ENCODE measurements at regions not wholly inside any gene's neighbourhood (a gene's known extent, or its start where the extent isn't known, plus 50 kb on each side); places are given as distances from the start of the nearest gene placed in this dataset.

GRCh38 chr1:90387805-90388204 is 329.3 kb downstream of the BARHL2 start:
- no peaks in the 10 kb centered on the region for H3K36me3 ChIP-seq (ENCODE audit: control insufficient read depth in 2 of 2, extremely low read depth in 1 of 2, insufficient read depth in 2 of 2, low read length in 2 of 2)
- no peaks in the 10 kb centered on the region for H3K9me1 ChIP-seq (replicated peaks; ENCODE audit: control insufficient read depth, extremely low read depth, insufficient read depth, low read length)
- no peak for DNase-seq (ENCODE audit: low read depth, low spot score)
- H3K4me2 ChIP-seq (ENCODE audit: insufficient read depth, low read length) = no peak overlapping the region
- no peaks in the 10 kb centered on the region for H3K9me3 ChIP-seq (replicated peaks; ENCODE audit: control insufficient read depth, insufficient read depth, low read length)
- intact Hi-C loops (cut with micrococcal nuclease) (no loop called here), dilution Hi-C loops (cut with MboI; ENCODE audit: extremely low pct_ligation_motif_present, low sequenced_read_pairs) (no loop called here)
- H3K9ac ChIP-seq (replicated peaks; ENCODE audit: extremely low read depth, insufficient read depth, low read length) = no peak overlapping the region
- BruUV-seq (replicated peaks) = no TSS peak
- H2AFZ ChIP-seq (ENCODE audit: low read depth, low read length) = no peak overlapping the region
- H4K20me1 ChIP-seq (replicated peaks; ENCODE audit: control insufficient read depth, extremely low read depth, insufficient read depth, low read length) = no peaks in the 10 kb centered on the region
- H3K4me1 ChIP-seq (ENCODE audit: control insufficient read depth, extremely low read depth, insufficient read depth, low read length) = no peaks in the 10 kb centered on the region
- CTCF ChIA-PET = interaction anchor here (1.1 to 1.8 kb wide), 3 partner anchors 12 to 28 kb away, joined by 4 to 7 read pairs (median 4); no protein-coding TSS in a partner anchor
- no peak overlapping the region for H3K27ac ChIP-seq (ENCODE audit: insufficient read depth, low read depth, low read length)
- H3K27me3 ChIP-seq (ENCODE audit: control insufficient read depth in 2 of 2, insufficient read depth in 2 of 2, low read length in 2 of 2) = no peaks in the 10 kb centered on the region
- TF ChIP-seq CTCF (IDR thresholded peaks at IDR 0.05; ENCODE audit: extremely low read depth in 1 of 2, insufficient read depth in 1 of 2, low read depth in 1 of 2, low read length in 2 of 2) (no peak), MYC (IDR thresholded peaks at IDR 0.05; ENCODE audit: low read depth, low read length) (no peak)
- no peak overlapping the region for H3K4me3 ChIP-seq (replicated peaks in 1 of 3; ENCODE audit: insufficient read depth in 1 of 3, low read depth in 1 of 3, low read length in 3 of 3)
- no peak for FAIRE-seq
- POLR2A ChIA-PET = no interaction called here
- H3K79me2 ChIP-seq (ENCODE audit: control insufficient read depth, insufficient read depth, low read length) = no peaks in the 10 kb centered on the region

GRCh38 chr1:90386899-90387720 is 330.0 kb downstream of the BARHL2 start:
- intact Hi-C loops (cut with micrococcal nuclease) = no loop called here
- H3K9me1 ChIP-seq (replicated peaks; ENCODE audit: control insufficient read depth, extremely low read depth, insufficient read depth, low read length) = no peaks in the 10 kb centered on the region
- no peak overlapping the region for H2AFZ ChIP-seq (ENCODE audit: low read depth, low read length)
- no peaks in the 10 kb centered on the region for H4K20me1 ChIP-seq (replicated peaks; ENCODE audit: control insufficient read depth, extremely low read depth, insufficient read depth, low read length)
- H3K36me3 ChIP-seq (ENCODE audit: control insufficient read depth in 2 of 2, extremely low read depth in 1 of 2, insufficient read depth in 2 of 2, low read length in 2 of 2) = no peaks in the 10 kb centered on the region
- no peaks in the 10 kb centered on the region for H3K79me2 ChIP-seq (ENCODE audit: control insufficient read depth, insufficient read depth, low read length)
- TF ChIP-seq FOS (IDR thresholded peaks at IDR 0.05; ENCODE audit: borderline replicate concordance, insufficient read depth, low read length) (peak; percentile 49), JUN (IDR thresholded peaks at IDR 0.05; ENCODE audit: borderline replicate concordance, insufficient read depth, insufficient read length, low read depth) (no peak), MYC (IDR thresholded peaks at IDR 0.05; ENCODE audit: low read depth, low read length) (no peak), POLR2AphosphoS5 (IDR thresholded peaks at IDR 0.05; ENCODE audit: insufficient read depth, low read depth, low read length) (no peak)
- dilution Hi-C loops (cut with MboI; ENCODE audit: extremely low pct_ligation_motif_present, low sequenced_read_pairs) = no loop called here
- H3K4me1 ChIP-seq (ENCODE audit: control insufficient read depth, extremely low read depth, insufficient read depth, low read length) = no peaks in the 10 kb centered on the region
- H3K4me3 ChIP-seq (replicated peaks in 1 of 3; ENCODE audit: insufficient read depth in 1 of 3, low read depth in 1 of 3, low read length in 3 of 3) = no peak overlapping the region
- H3K9ac ChIP-seq (replicated peaks; ENCODE audit: extremely low read depth, insufficient read depth, low read length) = no peak overlapping the region
- no peaks in the 10 kb centered on the region for H3K9me3 ChIP-seq (replicated peaks; ENCODE audit: control insufficient read depth, insufficient read depth, low read length)
- H3K27ac ChIP-seq (ENCODE audit: insufficient read depth, low read depth, low read length) = no peak overlapping the region
- H3K27me3 ChIP-seq (ENCODE audit: control insufficient read depth in 2 of 2, insufficient read depth in 2 of 2, low read length in 2 of 2) = peaks cover 0 to 3% of the 10 kb centered on the region in 2 experiments
- no peak overlapping the region for H3K4me2 ChIP-seq (ENCODE audit: insufficient read depth, low read length)
- peak; percentile 4 for FAIRE-seq
- BruUV-seq (replicated peaks) = no TSS peak
- peak; percentile 15 for DNase-seq (ENCODE audit: low read depth, low spot score)
- ChIA-PET POLR2A (no interaction called here), CTCF (interaction anchor here (1.1 to 1.8 kb wide), 4 partner anchors 11 to 47 kb away, joined by 3 to 7 read pairs (median 4); no protein-coding TSS in a partner anchor)

All from endothelial cell of umbilical vein (primary cell).